WTC11 (cell line): ENCODE measurements at regions not wholly inside any gene's neighbourhood (a gene's known extent, or its start where the extent isn't known, plus 50 kb on each side); places are given as distances from the start of the nearest gene placed in this dataset.

ENCODE experiments used
- ATAC-seq: fragments of 200-7000 bp; cut with Tn5 transposase; 2 replicates; pipeline ENCODE4 v1.10.0; 2021; ENCODE audit warnings: mild to moderate bottlenecking, moderate library complexity
- CTCF ChIA-PET: fragments of 300-600 bp; sonication (Branson Sonifier 250); formaldehyde crosslinking; loops from one replicate; lab custom pipeline; 2021; ENCODE audit warnings: antibody characterized with exemption; lab: Charles Lee
- POLR2A ChIA-PET: fragments of 350-600 bp; sonication (Branson Sonifier 250); formaldehyde crosslinking; loops from one replicate; lab custom pipeline; 2021; ENCODE audit warnings: antibody characterized with exemption; lab: Charles Lee
- DNase-seq: peaks from one replicate; pipeline ENCODE4 v3.0.0; 2021; ENCODE audit warnings: low spot score
- H3K27ac Mint-ChIP-seq: 2 replicates; pipeline ENCODE4 v1.8.0; 2021; ENCODE audit warnings: mixed read lengths
- H3K27me3 Mint-ChIP-seq: 2 replicates; pipeline ENCODE4 v1.8.0; 2021; ENCODE audit warnings: low read depth, mild to moderate bottlenecking, moderate library complexity, mixed read lengths
- H3K36me3 Mint-ChIP-seq: 2 replicates; pipeline ENCODE4 v1.8.0; 2021; ENCODE audit warnings: mixed read lengths
- H3K4me1 Mint-ChIP-seq: 2 replicates; pipeline ENCODE4 v1.8.0; 2022; ENCODE audit warnings: mixed read lengths
- H3K4me3 Mint-ChIP-seq: 2 replicates; pipeline ENCODE4 v1.8.0; 2021; ENCODE audit warnings: mild to moderate bottlenecking, moderate library complexity, mixed read lengths
- H3K9me3 Mint-ChIP-seq: 2 replicates; pipeline ENCODE4 v1.8.0; 2021; ENCODE audit warnings: mixed read lengths
- ELF4 ChIP-seq: sonication (generic); formaldehyde crosslinking; IDR thresholded peaks from 2 replicates; pipeline ENCODE4 v1.8.1; 2022; ENCODE audit warnings: low read depth, mild to moderate bottlenecking, moderate library complexity, missing genetic modification reagents
- JAZF1 ChIP-seq: fragments of 250-450 bp; sonication (Bioruptor Pico); IDR thresholded peaks from 2 replicates; pipeline ENCODE4 v1.9.0; 2021; ENCODE audit warnings: moderate library complexity, mild to moderate bottlenecking, inconsistent platforms
- MLX ChIP-seq: sonication (generic); formaldehyde crosslinking; IDR thresholded peaks from 2 replicates; pipeline ENCODE4 v1.8.1; 2023; ENCODE audit warnings: mild to moderate bottlenecking, missing genetic modification reagents, moderate library complexity
- NFATC4 ChIP-seq: fragments of 250-450 bp; sonication (Bioruptor Pico); IDR thresholded peaks from 2 replicates; pipeline ENCODE4 v1.9.0; 2021; ENCODE audit warnings: mild to moderate bottlenecking
- NR1H2 ChIP-seq: sonication (generic); formaldehyde crosslinking; IDR thresholded peaks from 2 replicates; pipeline ENCODE4 v1.9.0; 2021; ENCODE audit warnings: mild to moderate bottlenecking, moderate library complexity, missing genetic modification reagents
- NR3C1 ChIP-seq: sonication (generic); formaldehyde crosslinking; conservative IDR thresholded peaks from 2 replicates; pipeline ENCODE4 v1.8.1; 2023; ENCODE audit warnings: low read depth, mild to moderate bottlenecking, missing genetic modification reagents
- PRDM15 ChIP-seq: sonication (generic); formaldehyde crosslinking; IDR thresholded peaks from 2 replicates; pipeline ENCODE4 v1.8.0; 2022; ENCODE audit warnings: missing genetic modification reagents
- PRRX2 ChIP-seq: fragments of 250-450 bp; sonication (Bioruptor Pico); IDR thresholded peaks from 2 replicates; pipeline ENCODE4 v1.8.0; 2021; ENCODE audit warnings: mild to moderate bottlenecking
- RELA ChIP-seq: sonication (generic); formaldehyde crosslinking; IDR thresholded peaks from 2 replicates; pipeline ENCODE4 v1.8.1; 2022; ENCODE audit warnings: missing genetic modification reagents, mild to moderate bottlenecking, borderline replicate concordance
- RORB ChIP-seq: fragments of 250-450 bp; sonication (Bioruptor Pico); IDR thresholded peaks from 2 replicates; pipeline ENCODE4 v1.9.0; 2021; ENCODE audit warnings: mild to moderate bottlenecking
- TCF7 ChIP-seq: sonication (generic); formaldehyde crosslinking; IDR thresholded peaks from 2 replicates; pipeline ENCODE4 v1.8.0; 2022; ENCODE audit warnings: mild to moderate bottlenecking, low read depth, missing genetic modification reagents, moderate library complexity
- ZNF121 ChIP-seq: sonication (generic); formaldehyde crosslinking; IDR thresholded peaks from 2 replicates; pipeline ENCODE4 v1.8.0; 2023; ENCODE audit warnings: missing genetic modification reagents
- ZNF396 ChIP-seq: fragments of 250-450 bp; sonication (Bioruptor Pico); IDR thresholded peaks from 2 replicates; pipeline ENCODE4 v1.8.0; 2021; ENCODE audit warnings: mild to moderate bottlenecking, moderate library complexity, borderline replicate concordance
- ZNF416 ChIP-seq: fragments of 250-450 bp; sonication (Bioruptor Pico); IDR thresholded peaks from 2 replicates; pipeline ENCODE4 v1.9.0; 2021; ENCODE audit warnings: mild to moderate bottlenecking, inconsistent platforms
- ZNF423 ChIP-seq: fragments of 250-450 bp; sonication (Bioruptor Pico); IDR thresholded peaks from 2 replicates; pipeline ENCODE4 v2.1.2; 2022; ENCODE audit warnings: mild to moderate bottlenecking, moderate library complexity
- TF ChIP-seq, protein P1 (sequence below): fragments of 250-450 bp; sonication (Bioruptor Pico); IDR thresholded peaks from 2 replicates; pipeline ENCODE4 v1.9.0; 2021; ENCODE audit warnings: mild to moderate bottlenecking
- TF ChIP-seq, protein P2 (sequence below): sonication (generic); formaldehyde crosslinking; IDR thresholded peaks from 2 replicates; pipeline ENCODE4 v1.8.1; 2023; ENCODE audit warnings: mild to moderate bottlenecking, missing genetic modification reagents
- TF ChIP-seq, protein P3 (sequence below): sonication (generic); formaldehyde crosslinking; IDR thresholded peaks from 2 replicates; pipeline ENCODE4 v1.8.1; 2023; ENCODE audit warnings: mild to moderate bottlenecking, moderate library complexity, missing genetic modification reagents
- TF ChIP-seq, protein P4 (sequence below): sonication (generic); formaldehyde crosslinking; conservative IDR thresholded peaks from 2 replicates; pipeline ENCODE4 v1.8.1; 2023; ENCODE audit warnings: mild to moderate bottlenecking, low read depth, missing genetic modification reagents, moderate library complexity

GRCh38 chr12:70043490-70044138, 199.6 kb upstream of the CNOT2 start:
- TF ChIP-seq, protein P1, sequence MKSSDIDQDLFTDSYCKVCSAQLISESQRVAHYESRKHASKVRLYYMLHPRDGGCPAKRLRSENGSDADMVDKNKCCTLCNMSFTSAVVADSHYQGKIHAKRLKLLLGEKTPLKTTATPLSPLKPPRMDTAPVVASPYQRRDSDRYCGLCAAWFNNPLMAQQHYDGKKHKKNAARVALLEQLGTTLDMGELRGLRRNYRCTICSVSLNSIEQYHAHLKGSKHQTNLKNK (CRISPR knock-in tag), result no peak
- TF ChIP-seq PRDM15 (CRISPR knock-in tag), result no peak
- TF ChIP-seq JAZF1 (CRISPR knock-in tag), result no peak
- no peak for TF ChIP-seq PRRX2 (CRISPR knock-in tag)
- TF ChIP-seq NFATC4, result no peak
- no peak for TF ChIP-seq TCF7
- TF ChIP-seq ZNF416 (CRISPR knock-in tag), result no peak
- no peak for TF ChIP-seq NR3C1 (CRISPR knock-in tag)
- TF ChIP-seq MLX, result no peak
- no peak for TF ChIP-seq ZNF396 (CRISPR knock-in tag)
- TF ChIP-seq NR1H2, result no peak
- TF ChIP-seq, protein P2, sequence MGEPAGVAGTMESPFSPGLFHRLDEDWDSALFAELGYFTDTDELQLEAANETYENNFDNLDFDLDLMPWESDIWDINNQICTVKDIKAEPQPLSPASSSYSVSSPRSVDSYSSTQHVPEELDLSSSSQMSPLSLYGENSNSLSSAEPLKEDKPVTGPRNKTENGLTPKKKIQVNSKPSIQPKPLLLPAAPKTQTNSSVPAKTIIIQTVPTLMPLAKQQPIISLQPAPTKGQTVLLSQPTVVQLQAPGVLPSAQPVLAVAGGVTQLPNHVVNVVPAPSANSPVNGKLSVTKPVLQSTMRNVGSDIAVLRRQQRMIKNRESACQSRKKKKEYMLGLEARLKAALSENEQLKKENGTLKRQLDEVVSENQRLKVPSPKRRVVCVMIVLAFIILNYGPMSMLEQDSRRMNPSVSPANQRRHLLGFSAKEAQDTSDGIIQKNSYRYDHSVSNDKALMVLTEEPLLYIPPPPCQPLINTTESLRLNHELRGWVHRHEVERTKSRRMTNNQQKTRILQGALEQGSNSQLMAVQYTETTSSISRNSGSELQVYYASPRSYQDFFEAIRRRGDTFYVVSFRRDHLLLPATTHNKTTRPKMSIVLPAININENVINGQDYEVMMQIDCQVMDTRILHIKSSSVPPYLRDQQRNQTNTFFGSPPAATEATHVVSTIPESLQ (CRISPR knock-in tag), result no peak
- TF ChIP-seq ELF4 (CRISPR knock-in tag), result no peak
- TF ChIP-seq, protein P3, sequence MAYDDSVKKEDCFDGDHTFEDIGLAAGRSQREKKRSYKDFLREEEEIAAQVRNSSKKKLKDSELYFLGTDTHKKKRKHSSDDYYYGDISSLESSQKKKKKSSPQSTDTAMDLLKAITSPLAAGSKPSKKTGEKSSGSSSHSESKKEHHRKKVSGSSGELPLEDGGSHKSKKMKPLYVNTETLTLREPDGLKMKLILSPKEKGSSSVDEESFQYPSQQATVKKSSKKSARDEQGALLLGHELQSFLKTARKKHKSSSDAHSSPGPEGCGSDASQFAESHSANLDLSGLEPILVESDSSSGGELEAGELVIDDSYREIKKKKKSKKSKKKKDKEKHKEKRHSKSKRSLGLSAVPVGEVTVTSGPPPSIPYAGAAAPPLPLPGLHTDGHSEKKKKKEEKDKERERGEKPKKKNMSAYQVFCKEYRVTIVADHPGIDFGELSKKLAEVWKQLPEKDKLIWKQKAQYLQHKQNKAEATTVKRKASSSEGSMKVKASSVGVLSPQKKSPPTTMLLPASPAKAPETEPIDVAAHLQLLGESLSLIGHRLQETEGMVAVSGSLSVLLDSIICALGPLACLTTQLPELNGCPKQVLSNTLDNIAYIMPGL (CRISPR knock-in tag), result no peak
- no peak for TF ChIP-seq RORB (CRISPR knock-in tag)
- TF ChIP-seq, protein P4, sequence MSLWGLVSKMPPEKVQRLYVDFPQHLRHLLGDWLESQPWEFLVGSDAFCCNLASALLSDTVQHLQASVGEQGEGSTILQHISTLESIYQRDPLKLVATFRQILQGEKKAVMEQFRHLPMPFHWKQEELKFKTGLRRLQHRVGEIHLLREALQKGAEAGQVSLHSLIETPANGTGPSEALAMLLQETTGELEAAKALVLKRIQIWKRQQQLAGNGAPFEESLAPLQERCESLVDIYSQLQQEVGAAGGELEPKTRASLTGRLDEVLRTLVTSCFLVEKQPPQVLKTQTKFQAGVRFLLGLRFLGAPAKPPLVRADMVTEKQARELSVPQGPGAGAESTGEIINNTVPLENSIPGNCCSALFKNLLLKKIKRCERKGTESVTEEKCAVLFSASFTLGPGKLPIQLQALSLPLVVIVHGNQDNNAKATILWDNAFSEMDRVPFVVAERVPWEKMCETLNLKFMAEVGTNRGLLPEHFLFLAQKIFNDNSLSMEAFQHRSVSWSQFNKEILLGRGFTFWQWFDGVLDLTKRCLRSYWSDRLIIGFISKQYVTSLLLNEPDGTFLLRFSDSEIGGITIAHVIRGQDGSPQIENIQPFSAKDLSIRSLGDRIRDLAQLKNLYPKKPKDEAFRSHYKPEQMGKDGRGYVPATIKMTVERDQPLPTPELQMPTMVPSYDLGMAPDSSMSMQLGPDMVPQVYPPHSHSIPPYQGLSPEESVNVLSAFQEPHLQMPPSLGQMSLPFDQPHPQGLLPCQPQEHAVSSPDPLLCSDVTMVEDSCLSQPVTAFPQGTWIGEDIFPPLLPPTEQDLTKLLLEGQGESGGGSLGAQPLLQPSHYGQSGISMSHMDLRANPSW (CRISPR knock-in tag), result no peak
- no peak for TF ChIP-seq RELA (CRISPR knock-in tag)
- TF ChIP-seq ZNF423 (CRISPR knock-in tag), result no peak
- no peak for TF ChIP-seq ZNF121 (CRISPR knock-in tag)
- Mint-ChIP-seq H3K27ac (no peak overlapping the region), H3K4me3 (no peak overlapping the region), H3K9me3 (no peaks in the 10 kb centered on the region), H3K36me3 (no peaks in the 10 kb centered on the region), H3K27me3 (no peaks in the 10 kb centered on the region), H3K4me1 (no peaks in the 10 kb centered on the region)
- DNase-seq (no peak), ATAC-seq (no peak)
- CTCF ChIA-PET, result no interaction called here
- POLR2A ChIA-PET, result no interaction called here
